Activated CD4-positive, alpha-beta T cell treated with anti-CD3 and anti-CD28 coated beads for 1 hour (primary cell): ENCODE measurements at regions not wholly inside any gene's neighbourhood (a gene's known extent, or its start where the extent isn't known, plus 50 kb on each side); places are given as distances from the start of the nearest gene placed in this dataset.

Experiments
- DNase-seq: peaks from one replicate; pipeline ENCODE4 v3.0.0-alpha.2; 2020

DNA sequence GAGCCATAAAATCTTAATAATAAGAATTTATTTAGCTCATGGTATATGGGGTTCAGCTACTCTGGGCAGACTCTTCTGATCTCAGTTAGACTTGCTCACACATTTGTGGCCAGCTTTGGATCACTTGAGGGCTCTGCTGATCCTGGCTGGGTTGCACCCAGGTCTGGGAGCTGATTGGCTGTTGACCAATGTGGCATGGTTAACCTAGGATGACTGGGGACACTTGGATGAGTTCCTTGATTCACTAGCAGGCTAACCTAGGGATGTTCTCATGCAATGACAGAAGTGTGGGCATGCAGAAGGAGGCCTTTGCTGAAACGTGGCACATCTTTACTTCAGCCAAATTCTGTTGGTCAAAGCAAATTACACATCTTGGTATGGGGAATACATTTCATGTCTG, 569.5 kb downstream of the UTRN start:
- DNase-seq: no peak

DNA sequence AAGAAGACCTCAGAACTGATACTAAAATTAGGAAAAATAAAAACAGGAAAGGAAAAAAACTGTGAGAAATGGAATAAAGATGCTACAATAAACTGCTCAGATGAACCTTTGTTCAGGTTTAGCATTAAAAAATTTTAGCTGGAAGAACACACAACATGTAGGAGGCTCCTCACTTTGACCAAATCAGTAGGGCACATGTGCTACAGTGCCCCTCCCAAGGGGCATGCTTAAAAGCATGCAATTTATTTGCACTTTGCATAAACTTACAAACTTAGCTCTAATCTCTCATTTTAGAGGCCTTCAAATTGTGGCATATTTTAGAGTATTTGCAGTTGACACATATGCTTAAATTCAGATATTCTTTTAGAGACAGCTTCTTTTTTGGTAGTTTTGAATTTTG, 570.2 kb downstream of the UTRN start:
- DNase-seq: no peak

DNA sequence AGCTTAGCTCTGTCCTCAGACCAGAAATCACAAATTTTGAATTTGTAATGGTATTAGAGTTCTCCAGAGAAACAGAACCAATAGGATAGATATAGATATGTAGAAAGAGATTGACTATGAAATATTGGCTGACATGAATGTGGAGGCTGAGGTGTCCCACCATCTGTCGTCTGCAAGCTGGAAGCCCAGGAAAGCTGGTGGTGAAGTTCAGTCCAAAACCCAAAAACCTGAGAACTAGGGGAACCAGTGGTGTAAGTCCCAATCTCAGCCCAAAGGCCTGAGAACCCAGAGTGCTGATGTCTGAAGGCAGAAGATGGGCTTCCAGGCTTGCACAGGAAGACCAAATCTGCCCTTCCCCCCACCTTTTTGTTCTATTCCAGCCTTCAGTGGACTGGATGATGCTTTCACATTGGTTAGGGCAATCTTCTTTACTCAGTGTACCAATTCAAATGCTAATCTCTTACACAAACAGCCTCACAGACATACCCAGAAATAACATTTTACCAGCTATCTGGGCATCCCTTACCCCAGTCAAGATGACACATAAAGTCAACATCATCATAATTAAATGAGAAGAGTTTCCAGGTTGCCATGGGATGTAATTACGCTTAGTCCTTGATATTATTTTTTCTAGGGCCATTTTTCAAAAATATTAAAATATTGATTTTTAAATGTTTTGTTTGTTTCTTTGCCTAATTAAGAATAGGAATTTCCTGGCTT, 570.8 kb downstream of the UTRN start:
- DNase-seq: no peak

DNA sequence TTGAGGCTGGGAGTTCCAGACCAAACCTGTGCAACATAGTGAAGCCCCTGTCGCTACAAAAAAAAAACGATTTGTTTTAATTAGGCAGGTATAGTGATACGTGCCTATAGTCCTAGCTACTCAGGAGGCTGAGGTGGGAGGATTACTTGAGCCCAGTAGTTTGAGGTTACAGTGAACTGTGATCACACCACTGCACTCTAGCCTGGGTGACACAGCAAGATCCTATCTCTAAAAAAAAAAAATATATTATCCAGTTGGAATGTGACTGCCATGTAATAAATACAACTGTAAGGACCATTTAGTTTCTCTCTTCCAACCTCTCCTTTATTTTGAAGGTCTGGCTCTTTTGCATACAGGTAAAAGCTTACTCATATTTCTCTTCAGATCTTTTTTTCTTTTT, 571.5 kb downstream of the UTRN start:
- no peak for DNase-seq

DNA sequence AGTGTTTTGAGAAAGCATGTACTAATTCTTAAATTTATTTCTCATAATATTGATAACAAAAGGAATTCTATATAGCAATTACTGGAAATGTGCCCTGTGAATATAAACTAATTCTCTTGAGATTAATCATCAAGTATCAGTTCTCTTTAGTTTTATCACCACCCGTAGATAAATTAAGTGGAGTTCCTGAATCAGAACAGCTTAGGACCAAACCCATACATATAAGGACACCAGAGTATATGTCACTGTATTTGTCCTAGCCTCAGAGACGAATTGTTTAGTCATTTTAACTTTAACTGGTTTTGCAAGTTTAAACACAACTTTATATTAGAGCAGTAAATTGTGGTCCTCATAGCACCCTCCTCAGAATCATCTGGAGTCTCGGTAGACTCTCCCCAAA, 572.0 kb downstream of the UTRN start:
- DNase-seq: no peak

DNA sequence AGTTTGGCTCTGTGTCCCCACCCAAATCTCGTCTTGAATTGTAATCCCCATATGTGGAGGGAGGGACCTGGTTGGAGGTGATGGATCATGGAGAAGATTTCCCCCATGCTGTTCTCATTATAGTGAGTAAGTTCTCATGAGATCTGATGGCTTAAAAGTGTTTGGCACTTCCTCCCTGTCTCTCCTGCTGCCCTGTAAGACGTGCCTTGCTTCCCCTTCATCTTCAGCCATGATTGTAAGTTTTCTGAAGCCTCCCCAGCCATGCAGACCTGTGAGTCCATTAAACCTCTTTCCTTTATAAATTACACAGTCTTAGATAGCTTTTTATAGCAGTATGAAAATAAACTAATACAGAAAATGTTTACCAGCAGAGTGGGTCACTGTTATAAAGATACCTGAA, 577.6 kb downstream of the UTRN start:
- no peak for DNase-seq

DNA sequence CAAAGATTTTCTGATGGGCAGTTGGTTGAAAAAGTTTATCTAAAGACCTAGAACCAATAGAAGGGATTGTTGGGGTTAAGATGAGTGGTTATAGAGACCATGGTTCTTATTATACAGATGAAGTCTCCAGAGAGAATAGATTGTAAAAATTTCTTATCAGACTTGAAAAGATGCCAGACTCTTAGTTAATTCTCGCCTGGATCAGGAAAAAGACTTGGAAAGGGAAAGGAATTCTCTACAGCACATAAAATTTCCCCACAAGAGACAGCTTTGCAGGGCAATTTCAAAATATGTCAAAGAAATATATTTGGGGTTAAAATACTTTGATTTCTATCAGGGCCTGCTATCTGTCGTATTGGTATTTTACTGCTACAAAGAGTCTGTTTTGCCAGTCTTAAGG, 582.6 kb downstream of the UTRN start:
- no peak for DNase-seq

DNA sequence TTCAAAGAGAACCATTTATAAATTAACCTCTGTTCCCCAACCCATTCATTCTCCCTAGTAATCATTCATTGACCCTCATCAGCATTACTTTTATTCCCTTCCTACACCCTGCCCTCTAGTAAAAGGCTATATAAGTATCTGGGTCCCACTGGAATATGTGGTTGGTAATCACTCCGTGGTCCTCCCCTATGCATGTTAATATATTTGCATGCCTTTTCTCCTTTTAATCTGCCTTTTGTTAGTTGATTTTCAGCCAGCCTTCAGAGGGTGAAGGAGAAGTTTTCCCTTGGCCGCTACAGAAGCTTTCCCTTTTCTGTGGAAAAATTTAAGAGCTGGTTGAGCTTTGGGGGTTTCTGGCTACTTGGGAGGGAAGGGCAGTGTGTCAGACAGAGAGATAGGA, 585.6 kb downstream of the UTRN start:
- no peak for DNase-seq

DNA sequence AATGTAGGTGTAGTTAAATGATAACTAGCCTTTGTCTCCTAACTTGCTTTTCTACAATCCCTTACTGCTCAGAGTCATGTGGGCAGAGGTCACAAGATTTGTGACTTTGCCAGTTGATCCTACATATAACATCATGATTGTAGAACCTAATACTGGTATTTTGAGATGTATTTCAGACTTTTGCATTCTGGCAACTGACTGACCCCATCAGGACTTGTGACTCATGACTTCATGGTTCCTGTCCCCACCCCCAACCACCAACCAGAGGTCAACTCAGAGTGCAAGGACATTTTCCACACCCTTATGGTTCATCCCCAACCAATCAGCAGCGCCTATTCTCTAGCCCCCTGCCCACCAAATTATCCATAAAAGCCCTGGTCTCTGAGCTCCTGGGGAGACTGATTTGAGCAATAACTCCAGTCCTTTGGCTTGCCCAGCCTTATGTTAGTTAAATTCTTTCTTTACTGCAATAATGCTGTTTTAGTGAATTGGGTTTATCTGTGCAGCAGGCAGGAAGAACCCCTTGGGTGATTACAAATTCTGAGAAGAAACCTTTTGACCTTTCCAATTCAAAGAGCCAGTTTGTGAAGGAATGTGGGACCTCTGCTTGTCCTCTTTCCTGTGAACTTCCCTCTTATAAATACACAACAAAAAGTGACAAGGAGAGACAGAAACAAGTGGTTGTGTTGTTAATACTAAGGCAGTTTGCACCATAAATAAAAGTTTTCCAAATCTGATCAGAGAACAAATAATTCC, 588.7 kb downstream of the UTRN start:
- no peak for DNase-seq

DNA sequence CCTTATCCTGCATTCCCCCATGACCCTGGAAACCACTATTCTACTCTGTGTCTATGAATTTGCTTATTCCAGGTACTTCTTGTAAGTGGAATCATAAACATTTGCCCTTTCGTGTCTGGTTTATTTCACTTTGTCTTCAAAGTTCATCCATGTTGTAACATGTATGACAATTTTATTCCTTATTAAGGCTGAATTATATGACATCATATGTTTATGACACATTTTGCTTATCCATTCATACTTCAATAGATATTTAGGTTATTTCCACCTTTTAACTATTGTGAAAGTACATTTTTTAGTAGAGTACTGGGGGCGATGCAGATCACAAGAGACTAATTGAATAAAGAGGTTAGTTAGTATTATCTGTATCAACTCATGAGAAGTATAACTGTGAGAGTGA, 591.6 kb downstream of the UTRN start:
- no peak for DNase-seq

DNA sequence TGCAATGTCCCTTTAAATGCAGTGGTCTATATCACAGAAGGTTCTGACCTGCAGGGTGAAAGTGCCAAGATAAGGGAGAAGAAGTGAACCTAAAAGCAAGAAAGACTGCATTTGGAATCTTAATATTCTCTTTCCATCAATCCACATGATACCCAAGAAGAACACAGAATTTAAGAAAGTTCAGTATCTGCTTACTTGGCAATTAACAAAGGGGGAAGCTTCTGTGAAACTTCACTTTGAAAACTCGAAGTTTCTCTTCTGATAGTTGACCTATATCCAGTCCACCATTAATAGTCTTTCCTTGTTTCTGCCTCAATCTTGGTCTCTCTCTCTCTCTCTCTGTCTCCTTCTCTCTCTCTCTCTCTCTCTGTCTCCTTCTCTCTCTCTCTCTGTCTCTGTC, 592.0 kb downstream of the UTRN start:
- no peak for DNase-seq

DNA sequence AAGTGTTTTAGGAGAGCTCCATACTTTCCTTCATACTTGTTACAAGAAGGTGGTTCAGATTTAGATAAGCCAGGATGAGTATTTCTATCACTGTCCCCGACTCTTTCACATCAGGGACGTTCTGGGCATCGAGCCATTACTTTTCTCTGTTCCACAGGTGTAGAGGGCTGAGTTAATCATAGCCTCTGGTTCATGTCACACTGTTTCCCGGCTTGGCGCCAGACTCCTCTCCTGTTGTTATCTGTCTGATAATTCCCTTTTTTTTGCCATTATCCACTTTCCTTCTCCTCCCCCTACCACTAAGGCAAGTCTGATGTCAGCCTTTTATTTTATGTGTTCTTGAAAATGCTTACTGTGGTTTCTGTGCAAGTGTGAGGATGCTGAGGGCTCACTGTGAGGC, 593.4 kb downstream of the UTRN start:
- DNase-seq: no peak

DNA sequence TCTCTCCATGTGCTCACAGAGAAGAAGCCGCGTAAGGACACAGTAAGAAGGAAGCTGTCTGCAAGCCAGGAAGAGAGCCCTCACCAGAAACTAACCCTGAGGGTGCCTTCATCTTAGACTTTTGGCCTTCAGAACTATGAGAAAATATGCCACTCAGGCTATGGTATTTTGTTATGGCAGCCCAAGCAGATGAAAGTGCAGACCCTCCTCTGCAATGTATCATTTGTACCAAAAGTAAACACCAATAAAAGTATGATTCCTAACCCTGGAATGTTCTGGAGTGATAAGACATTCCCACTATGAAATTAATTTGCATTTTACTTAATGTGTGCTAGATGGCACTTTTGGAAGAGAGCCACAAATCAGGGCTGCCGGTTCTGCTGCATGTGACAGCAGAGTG, 594.3 kb downstream of the UTRN start:
- no peak for DNase-seq

DNA sequence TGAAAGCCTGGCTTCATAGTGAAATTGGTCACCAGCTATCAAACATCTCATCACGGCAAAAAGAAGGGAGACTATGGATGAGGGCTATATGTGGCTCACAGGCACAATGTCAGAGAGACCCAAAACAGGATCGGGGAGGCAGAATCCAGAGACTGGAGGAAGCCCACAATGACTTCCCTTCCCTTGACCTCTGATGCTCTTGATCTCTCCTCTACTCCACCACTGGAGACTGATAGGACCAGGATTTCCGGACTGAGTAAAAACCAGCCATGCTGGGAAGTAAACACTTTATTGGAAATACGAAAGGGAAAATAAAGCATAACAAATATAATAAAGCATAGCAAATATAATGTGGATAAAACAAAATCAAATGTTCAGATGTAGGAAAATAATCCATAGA, 597.3 kb downstream of the UTRN start:
- DNase-seq: no peak

DNA sequence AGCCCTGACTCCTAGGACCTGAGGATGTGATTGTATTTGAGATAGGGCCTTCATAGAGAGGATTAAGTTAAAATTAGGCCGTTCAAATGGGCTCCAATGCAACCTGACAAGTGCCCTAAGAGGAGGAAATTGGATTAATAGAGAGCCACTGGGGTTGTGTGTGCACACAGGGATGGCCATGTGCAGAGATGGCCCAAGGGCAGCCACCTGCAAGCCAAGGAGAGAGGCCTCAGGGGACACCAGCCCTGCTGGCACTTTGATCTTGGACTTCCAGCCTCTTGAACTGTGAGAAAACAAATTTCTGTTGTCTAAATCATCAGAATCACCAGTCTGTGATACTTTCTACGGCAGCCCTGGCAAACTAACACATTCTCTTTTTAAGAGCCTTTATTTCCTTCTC, 598.8 kb downstream of the UTRN start:
- DNase-seq: no peak

DNA sequence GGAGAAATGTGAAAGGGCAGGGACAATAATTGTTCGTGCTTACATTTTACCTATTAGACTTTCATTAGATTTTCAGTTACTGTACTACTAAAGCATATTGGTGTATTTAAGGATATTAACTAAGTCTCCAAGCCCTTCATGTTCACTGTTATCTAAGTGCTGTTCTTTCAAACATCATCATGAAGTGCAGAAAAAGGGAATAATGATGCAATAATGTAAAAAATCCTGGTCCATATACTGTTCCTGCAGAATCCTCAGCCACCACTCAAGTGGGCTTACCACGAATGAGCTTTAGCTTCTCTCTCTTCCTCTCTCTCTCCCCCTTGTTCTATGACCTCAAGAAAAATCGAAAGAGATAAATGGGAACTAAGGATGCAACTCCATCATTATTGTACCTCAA, 600.7 kb downstream of the UTRN start:
- no peak for DNase-seq

DNA sequence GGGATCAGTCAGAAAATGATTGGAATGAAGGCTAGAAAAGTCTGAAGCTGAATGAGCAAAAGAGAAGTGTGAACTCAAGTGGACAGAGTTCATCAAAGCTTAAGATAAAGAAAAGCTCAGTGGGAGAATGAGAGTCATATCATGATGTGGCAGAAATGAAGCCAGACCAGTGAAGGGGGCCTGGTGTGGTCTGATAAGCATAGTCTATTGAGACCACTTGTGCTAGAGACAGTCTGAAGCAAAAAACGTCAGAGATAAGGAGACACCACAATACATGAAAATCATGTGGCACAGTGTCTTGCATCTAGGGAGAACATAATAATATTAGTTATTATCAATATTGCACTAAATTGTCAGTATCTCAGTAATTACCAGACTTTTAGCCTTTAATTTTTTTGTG, 601.5 kb downstream of the UTRN start:
- no peak for DNase-seq

DNA sequence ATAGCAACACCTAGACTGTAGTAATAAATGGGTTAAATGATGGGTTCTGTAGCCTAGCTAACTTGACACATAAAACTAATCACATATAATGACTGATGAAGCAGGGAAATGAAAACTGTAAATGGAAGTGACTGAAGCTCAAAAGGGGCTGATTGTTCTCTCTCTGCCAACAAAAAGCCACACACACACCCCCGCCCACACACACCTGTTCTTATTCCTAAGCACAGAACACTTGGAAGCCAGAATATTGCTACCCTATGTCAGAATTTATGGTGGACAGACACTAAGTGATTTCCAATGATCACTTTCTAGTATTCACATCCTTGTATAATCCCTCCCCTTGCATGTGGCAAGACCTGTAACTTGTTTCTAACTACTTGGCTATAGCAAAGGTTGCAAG, 603.5 kb downstream of the UTRN start:
- DNase-seq: no peak

DNA sequence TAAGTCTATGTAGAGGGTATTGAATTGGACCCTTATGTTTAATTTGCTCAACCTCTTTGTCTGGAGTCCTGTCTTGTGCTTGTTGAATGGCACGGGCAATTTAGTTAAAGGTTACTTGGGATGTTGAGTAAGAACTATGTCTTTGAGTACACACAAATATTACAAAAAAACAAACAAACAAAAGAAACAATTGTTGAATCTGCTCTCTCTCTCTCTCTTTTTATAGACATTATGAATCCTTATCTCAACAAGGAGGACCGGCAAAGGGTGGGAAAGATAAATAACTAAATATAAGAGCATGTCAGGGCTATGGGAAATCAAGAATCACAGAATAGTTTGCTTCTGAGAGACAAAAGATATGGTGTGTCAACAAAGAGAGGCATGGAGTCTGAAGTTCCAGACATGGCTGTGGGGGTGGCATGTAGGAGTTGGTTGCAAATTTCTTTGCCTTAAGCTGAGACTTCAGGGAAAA, 608.6 kb downstream of the UTRN start:
- DNase-seq: no peak

DNA sequence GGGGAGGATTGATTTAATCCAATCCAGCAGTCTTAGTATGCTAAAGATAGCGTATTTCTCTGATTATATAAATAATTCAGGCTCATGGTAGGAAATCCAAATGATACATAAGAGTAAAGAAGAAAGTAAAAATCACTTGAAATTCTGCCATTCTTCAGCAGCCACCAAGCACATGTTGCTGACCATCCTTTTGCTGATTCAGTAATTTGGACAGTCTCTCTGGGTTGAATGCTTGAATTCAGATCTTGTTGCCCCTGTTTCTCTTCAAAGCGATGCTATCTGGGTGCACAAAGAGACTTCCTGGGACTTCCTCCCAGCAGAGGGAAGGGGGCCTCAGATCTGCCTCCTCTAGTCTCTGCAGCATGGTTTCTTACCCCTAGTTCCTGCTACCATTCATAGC, 609.1 kb downstream of the UTRN start:
- DNase-seq: no peak

DNA sequence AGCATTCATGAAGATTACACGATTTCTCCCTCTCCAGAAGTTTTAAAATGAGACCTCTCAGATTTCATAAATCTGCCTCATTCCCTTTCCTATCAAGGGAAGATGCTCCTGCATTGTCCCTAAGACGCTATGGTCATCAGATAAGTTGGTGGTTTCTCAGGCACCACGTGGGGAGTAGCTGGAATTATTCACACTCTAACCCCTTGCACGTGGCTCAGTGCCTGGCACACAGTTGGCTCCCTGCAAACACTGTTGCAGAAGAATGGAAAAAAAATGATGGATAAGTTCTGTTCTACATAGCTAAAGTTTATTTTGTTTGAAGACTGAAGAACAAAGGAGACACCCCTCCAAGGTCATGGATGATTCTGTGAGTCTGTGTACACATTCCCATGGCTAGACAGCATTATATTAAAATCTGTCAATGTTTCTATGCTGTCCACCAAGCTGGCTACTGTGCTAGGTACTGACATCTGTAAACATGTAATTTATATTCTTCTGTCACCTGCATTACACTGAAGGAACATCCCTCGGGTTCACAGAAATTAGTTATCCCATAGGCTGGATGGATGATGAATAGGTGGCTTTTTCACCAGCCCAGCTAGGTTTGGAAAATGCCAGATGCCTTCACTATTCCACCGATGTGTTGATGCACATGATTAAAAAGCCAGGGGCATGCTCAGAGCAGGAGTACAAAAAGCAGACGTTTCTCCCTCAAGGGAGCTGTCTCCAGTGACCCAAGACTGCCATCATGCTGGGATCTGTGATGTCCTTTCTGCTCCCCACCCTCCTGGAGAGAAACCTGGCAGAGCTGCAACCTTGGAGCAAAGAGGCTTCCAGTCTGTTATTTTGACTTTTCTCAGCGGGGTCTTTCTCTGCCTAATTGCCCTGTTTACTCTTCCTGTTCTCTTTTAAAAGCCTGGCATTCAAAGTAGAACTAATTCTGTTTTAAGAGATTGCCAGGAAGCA, 610.5 kb downstream of the UTRN start:
- no peak for DNase-seq

DNA sequence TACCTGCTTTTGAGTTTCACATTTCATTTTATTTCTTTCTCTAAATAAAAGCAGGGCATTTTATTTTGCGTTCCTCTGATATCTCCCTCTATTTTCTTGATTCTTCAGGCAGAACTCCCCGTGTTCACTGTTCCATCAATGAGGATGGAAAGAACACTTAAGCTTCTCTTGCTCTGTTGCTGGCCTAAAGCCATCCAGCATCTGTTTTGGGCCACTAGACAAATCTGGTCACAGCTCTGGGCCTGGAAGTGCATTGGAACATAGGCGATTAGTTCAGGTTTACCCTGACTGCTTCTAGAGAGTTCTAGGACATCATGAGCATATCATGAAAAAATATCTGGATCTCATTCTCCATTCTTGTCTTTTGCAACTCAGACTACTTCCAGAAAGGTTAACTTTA, 611.2 kb downstream of the UTRN start:
- DNase-seq: no peak

DNA sequence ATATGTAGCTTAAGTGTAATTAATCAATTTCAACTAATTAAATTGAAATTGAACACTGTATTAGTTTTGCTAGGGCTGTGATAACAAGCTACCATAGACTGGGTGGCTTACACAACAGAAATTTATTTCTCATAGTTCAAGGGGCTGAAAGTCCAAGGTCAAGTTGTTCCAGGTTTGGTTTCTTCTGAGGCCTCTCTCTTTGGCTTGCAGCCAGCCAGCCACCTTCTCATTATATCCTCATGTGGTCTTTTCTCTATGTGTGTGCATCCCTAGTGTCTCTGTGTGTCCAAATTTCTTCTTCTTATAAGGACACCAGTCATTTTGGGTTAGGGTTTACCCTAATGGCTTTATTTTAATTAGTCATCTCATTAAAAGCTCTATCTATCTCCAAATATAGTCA, 611.7 kb downstream of the UTRN start:
- DNase-seq: no peak
